A549 (cell line): ENCODE measurements at regions not wholly inside any gene's neighbourhood (a gene's known extent, or its start where the extent isn't known, plus 50 kb on each side); places are given as distances from the start of the nearest gene placed in this dataset.

Source experiments
- CBX2 ChIP-seq: fragments of 200-600 bp; sonication (generic); IDR thresholded peaks from 2 replicates; pipeline ENCODE4 v1.6.1; 2016; ENCODE audit warnings: low read depth, mild to moderate bottlenecking, borderline replicate concordance
- EP300 ChIP-seq, 2 experiments: fragments of >200 bp; sonication (Bioruptor Twin); formaldehyde crosslinking; IDR thresholded peaks; 2 replicates in 1 of 2; 3 replicates in 1 of 2; pipeline ENCODE4 v1.6.1; 2016 to 2017
- FOSB ChIP-seq: fragments of 250-450 bp; sonication (Bioruptor Pico); IDR thresholded peaks from 2 replicates; pipeline ENCODE4 v1.5.0; 2020; ENCODE audit warnings: mild to moderate bottlenecking, moderate library complexity
- FOXS1 ChIP-seq: fragments of 250-450 bp; sonication (Bioruptor Pico); IDR thresholded peaks from 2 replicates; pipeline ENCODE4 v1.5.0; 2020; ENCODE audit warnings: mild to moderate bottlenecking, moderate library complexity
- NR3C1 ChIP-seq: fragments of >200 bp; sonication (Bioruptor Twin); formaldehyde crosslinking; IDR thresholded peaks from 3 replicates; pipeline ENCODE4 v1.6.1; 2017
- POLR2A ChIP-seq: IDR thresholded peaks from 2 replicates; pipeline ENCODE4 v1.6.1; 2012; ENCODE audit warnings: mild to moderate bottlenecking, low read length
- RNF2 ChIP-seq: fragments of 200-600 bp; sonication (generic); IDR thresholded peaks from 2 replicates; pipeline ENCODE4 v1.6.1; 2016; ENCODE audit warnings: low read depth, mild to moderate bottlenecking, antibody characterized with exemption, moderate library complexity, borderline replicate concordance
- TF ChIP-seq, protein P1 (sequence below): fragments of >200 bp; sonication (Bioruptor Twin); formaldehyde crosslinking; IDR thresholded peaks from 3 replicates; pipeline ENCODE4 v1.5.1; 2016
- TF ChIP-seq, protein P2 (sequence below): fragments of 450-650 bp; IDR thresholded peaks from 2 replicates; pipeline ENCODE4 v1.6.1; 2014; ENCODE audit warnings: antibody characterized with exemption

DNA sequence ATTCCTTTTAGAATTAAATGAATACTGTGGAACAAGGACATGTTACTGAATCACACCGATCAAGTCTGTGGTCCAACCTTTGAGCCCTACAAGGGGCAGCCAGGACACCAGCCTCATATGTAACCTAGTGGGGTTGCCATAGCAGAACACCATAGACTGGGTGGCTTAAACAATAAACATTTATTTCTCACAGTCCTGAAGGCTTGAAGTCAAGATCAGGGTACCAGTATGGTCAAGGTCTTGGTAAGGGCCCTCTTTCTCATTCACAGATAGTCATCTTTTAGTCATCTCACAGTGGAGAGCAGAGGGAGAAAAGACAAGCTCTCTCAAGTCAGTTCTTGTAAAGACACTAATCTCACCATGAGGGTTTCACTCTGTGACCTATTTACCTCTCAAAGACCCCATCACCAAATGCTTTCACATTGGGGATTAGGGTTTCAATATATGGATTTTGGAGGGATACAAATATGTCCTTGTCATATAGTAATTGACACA, 422.5 kb downstream of the GADD45G start:
- TF ChIP-seq FOXS1 (CRISPR knock-in tag) (no peak), RNF2 (no peak), NR3C1 (no peak), EP300 (IDR thresholded peaks at IDR 0.05) (no peak), FOSB (CRISPR knock-in tag) (no peak), POLR2A (no peak), CBX2 (no peak)
- TF ChIP-seq, protein P1, sequence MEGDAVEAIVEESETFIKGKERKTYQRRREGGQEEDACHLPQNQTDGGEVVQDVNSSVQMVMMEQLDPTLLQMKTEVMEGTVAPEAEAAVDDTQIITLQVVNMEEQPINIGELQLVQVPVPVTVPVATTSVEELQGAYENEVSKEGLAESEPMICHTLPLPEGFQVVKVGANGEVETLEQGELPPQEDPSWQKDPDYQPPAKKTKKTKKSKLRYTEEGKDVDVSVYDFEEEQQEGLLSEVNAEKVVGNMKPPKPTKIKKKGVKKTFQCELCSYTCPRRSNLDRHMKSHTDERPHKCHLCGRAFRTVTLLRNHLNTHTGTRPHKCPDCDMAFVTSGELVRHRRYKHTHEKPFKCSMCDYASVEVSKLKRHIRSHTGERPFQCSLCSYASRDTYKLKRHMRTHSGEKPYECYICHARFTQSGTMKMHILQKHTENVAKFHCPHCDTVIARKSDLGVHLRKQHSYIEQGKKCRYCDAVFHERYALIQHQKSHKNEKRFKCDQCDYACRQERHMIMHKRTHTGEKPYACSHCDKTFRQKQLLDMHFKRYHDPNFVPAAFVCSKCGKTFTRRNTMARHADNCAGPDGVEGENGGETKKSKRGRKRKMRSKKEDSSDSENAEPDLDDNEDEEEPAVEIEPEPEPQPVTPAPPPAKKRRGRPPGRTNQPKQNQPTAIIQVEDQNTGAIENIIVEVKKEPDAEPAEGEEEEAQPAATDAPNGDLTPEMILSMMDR, result no peak
- TF ChIP-seq, protein P2, sequence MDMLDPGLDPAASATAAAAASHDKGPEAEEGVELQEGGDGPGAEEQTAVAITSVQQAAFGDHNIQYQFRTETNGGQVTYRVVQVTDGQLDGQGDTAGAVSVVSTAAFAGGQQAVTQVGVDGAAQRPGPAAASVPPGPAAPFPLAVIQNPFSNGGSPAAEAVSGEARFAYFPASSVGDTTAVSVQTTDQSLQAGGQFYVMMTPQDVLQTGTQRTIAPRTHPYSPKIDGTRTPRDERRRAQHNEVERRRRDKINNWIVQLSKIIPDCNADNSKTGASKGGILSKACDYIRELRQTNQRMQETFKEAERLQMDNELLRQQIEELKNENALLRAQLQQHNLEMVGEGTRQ, result no peak
